NCI-H82 treated with DMSO at 0.1 percent for 48 hours (cell line): ENCODE measurements at regions not wholly inside any gene's neighbourhood (a gene's known extent, or its start where the extent isn't known, plus 50 kb on each side); places are given as distances from the start of the nearest gene placed in this dataset.

Experiments used
- DNase-seq: peaks from one replicate; lab custom pipeline; 2025; ENCODE audit not compliant: unreplicated experiment; lab: John Stamatoyannopoulos, UW

DNA sequence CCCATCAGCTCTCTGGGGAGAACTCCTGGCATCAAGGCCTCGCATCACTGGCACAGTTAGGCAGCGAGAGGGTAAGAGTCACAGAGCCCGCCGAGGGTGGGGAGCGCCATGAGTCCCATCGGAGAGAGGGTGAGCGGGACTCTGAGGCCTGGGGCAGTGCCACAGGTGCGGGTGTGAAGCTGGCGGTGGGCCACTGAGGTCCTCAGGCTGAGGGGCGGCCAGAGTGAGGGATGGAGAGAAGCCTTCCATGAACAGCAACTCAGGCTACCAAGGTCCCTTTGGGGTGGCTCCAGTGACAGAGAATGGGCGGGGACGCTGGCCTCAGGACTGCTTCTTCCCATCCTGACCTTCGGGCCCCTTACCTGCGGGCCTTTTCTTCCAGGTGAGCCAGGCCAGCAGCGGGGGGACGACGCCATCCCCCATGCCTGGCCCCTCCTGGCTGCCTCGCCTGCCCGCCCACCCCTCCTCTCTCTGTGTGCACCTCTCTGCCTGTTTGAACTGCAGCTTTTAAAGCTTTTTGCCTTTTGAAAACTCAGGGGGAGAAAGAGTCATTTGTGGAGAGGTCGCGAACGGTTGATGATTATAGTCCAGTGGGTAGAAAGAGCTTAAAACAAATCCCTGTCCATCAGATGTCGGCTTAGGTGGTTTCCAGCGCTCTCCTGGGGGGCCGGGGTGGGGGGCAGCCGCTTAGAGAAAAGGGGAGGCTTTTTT lies 149.3 kb upstream of the GSE1 start:
- no peak for DNase-seq

DNA sequence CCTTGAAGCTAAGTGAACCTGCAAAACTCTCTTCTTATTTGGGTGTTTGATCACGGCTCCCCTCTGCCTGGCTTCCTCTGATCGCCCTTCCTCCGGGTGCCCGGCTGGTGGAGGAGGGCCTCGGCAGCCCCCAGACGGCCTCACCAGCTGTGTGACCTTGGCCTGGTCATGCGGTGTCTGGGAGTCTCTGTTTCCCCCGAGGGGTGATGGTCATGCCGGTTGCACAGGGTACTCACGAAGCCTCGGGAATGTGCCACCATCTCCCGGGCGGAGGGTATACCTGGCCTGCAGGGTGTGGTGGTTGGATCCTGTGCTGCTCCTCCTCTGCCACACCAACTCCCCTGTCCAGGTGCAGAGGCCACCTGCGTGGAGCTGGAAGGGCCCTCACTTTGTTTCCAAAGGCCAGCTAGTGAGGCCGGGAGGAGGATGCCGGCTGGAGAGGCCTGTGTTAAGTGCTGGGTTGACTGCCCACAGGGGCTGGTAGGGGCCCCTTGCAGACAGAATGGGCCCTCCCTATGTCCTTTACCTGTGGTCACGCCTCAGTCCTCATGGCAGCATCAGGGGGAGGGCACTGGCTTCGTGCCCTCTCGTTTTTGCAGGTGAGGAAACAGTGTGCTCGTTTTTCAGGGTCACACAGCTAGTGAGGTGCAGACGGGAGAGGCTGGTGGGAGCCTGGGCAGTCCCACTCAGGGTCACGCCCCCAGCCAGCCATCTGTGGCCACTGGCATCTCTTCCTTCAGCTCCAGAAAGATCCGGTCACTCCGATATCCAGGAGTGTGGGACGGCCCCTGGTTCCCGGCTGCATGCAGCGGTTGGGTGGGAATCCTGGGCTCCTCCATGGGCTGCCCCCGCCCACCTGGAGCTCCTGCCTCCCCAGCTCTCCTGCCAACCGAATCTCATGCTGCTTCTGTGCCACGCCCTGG lies 148.5 kb upstream of the GSE1 start:
- no peak for DNase-seq

DNA sequence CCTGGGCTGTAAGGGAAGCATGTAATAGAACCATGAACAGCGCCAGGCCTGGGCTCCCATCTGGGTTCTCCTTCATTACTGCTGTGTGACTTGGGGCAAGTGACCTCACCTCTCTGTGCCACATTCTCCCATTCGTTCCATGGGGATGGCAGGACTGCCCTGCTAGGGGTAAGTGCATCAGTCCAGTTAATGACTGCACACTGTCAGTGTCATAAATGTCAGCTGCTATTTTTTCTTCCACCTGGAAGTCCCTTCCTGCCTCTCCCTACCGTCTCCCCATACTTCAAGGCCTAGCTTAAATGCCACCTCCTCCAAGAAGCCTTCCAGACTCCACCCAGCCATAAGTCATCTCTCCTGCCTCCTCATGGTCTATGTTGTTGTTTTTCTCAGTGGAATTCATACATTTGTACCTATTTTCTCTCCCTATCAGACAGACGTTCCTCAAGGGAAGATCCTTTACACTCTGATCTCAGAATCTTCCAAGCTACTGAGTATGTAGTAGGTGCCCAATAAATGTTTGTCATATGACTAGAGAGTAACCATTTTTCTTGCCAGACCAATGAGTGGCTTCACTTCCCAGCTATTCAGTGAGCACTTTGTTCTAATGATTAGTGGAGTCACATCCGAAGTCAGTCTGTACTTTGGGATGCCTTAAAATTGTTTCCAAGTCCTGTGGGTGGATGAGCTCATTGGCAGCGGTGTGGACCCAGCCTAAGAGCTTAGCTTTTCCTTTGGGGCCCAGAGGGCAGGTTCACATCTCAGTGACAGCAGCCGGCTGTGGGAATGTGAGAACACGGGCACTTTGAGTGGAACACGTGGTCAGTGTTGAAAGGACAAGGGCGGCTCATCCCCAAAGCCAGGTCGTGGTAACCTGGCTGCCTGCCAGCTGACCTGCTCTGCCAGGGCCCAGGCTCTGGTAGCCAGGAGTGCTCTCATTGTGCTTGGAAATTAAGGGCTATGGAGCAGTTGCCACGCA lies 147.5 kb upstream of the GSE1 start:
- DNase-seq: no peak

DNA sequence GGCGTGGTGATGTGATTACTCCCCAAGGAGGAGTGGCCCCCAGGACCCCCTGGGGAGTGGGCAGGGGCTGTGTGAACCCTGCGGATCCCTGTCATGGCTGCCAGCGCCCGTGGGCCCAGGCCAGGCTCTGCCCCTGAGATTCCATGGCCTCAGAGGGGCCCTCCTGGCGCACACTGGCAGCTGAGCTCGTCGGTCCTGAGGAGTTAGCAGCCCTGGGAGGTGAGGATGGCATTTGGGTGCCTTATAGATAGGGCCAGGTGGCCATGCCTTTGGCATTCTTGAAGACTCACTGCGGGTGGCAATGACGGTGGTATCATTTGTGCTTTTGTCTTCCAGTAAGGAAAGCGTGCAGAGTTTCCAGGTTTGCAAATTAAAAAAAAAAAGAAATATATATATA lies 146.8 kb upstream of the GSE1 start:
- DNase-seq: no peak

DNA sequence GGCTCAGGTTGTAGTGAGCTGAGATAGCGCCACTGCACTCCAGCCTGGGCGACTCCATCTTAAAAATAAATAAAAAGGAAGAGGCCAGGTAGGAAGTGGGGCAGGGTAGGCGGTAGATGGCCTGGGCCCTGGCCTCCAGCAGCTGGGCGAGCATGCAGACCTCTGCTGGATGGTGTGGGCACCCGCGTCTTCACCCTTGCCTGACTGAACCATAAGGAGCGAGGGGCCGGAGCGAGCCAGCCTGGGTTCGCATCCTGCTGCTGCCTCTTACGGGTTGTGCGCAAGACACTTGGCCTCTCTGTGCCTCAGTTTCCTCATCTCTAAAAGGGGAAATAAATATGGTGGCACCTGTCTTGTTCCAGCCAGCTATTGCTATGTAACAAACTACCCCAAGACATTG lies 146.1 kb upstream of the GSE1 start:
- DNase-seq: no peak

DNA sequence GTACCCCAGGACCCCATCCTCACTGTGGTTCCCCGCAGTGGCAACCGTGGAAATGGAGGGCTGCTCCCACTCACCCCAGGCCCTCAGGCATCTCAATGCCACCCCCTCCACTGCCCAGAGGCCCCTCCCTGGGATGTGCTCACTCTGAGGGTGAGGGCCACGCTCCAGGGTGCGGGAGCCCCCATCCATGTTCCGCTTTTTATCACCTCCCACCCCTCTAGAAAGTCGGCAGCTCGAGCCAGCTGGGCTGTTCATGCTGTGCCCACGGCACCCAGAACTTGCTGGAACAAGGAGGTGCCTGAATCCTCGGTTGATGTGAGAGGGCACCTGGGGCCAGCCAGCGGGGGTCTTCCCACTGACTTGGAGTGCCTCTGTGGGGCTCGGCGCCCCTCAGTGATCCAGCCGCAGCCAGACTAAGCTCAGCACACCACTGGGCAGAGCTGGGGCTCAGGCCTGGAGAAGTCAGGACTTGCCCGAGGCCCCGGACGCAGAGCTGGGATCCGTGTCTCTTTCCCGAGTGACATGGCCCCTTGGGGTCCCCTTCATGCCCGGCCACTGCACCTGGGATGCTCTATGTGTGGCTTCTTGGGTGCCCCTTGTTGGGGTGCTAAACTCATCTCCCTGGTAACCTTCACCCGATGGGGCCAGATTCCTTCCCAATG lies 143.1 kb upstream of the GSE1 start:
- DNase-seq: no peak

DNA sequence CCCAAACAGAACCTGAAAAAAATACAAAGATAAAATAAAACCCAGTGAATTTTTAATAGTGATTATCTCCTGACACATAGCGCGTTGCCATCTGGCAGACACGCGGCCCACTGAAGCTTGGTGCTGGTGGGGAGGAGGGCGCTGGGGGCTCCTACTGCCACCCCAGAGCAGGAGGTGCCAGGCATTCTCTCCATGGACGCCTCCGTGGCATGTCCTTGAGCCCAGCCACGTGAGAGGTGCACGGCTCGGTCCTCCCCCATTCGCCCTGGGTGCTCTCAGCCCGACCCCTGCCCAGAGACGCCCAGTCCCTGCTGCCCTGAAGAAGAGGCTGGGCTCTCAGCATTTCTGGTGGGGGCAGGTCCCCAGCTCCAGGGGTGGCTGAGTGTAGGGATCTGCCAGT lies 142.2 kb upstream of the GSE1 start:
- no peak for DNase-seq

DNA sequence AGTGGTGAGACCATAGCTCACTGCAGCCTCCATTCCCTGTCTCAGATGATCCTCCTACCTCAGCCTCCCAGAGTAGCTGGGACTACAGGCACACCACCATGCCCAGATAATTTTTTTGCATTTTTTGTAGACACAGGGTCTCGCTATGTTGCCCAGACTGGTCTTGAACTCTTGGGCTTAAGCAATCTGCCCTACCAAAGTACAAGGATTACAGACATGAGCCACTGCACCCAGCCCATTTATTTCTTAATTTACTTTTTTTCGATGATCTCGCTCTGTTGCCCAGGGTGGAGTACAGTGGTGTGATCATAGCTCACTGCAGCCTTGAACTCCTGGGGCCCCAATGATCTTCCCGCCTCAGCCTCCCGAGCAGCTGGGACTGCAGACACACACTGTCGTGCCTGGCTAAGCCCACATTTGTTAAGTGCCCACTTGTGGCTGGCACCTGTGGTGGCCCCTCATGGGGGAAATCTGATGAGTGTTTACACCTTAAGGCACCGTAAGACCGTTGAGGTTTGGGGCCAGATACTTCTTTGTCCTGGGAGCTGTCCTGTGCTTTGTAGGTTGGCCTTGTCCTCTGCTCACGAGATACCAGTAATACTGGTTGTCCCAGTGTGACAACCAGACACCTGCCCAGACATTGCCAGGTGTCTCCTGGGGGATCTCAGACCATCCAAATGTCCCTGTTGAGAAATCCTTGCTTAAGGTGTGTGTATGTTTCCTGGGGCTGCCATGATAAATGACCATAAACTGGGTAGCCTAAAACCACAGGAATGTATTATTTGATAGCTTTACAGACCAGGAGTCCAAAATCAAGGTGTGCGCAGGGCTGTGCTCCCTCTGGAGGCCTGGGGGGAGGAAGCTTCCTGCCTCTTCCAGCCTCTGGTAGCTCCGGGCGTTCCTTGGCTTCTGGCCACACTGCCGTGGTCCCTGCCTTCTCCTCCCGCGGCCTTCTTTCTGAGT lies 141.4 kb upstream of the GSE1 start:
- no peak for DNase-seq

DNA sequence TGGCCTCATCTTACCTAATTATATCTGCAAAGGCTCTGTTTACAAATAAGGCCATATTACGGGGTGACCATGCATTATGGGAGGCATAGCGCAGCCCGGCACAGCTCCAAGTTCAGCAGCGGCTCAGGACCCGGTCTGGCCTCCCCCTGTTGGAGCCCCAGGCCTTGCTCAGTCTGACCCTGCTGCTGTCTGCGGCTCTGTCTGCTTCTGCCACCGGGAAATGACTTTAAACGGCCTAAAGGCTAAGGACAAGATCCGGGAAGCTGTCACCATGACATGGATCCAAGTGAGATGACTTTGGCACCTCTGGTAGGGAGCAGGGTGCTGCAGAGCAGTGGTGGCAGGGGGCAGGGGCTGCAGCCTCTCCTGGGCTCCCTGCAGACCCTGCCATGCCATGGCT lies 140.6 kb upstream of the GSE1 start:
- no peak for DNase-seq

DNA sequence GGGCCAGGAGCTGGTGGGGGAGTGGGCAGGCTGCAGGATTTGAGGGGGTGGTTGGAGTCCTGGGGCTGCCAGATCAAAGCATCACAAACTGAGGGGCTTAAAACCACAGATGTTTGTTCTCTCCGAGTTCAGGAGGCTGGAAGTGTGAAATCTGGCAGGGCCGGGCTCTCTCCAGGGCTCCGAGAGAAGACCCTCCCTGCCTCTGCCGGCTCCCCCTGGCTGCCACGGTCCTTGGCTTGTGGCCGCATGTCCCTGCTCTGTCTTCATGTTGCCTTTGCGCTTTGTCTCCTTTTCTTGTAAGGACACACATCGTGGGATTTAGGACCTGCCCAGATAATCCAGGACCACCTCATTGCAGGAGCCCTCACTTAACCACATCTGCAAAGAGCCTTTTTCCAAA lies 139.8 kb upstream of the GSE1 start:
- no peak for DNase-seq

DNA sequence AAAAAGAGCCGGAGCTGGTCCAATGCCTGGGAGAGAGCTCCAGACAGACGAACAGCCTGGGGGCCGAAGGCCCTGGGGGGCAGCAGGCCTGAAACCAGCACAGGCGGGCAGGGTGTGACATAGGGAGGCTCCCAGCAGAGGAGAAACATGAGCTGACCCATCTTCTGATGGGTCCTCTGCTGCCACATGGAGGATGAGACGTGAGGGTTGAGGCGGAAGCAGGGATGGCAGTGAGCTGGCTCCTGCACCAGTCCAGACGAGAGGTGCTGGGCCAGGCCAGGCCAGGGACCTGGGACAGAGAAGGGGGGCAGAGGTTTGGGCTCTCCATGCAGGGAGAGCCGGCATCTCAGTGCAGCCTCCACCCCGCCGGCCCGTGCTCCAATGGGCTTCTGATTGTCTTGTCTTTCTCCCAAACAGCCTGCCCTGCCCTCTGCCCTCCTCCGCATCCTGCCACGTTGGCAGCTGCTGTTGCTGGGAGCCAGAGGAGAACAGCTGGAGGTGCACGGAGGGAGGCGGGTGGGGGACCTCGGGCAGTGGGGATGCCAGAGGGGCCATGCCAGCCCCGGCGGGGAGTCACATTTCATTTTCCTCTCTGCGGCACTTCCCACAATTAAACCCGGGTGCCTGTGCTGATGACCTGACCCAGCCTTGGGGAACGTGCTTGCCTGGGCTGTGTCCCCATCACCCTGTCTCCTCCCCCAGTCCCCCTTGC lies 139.1 kb upstream of the GSE1 start:
- no peak for DNase-seq

DNA sequence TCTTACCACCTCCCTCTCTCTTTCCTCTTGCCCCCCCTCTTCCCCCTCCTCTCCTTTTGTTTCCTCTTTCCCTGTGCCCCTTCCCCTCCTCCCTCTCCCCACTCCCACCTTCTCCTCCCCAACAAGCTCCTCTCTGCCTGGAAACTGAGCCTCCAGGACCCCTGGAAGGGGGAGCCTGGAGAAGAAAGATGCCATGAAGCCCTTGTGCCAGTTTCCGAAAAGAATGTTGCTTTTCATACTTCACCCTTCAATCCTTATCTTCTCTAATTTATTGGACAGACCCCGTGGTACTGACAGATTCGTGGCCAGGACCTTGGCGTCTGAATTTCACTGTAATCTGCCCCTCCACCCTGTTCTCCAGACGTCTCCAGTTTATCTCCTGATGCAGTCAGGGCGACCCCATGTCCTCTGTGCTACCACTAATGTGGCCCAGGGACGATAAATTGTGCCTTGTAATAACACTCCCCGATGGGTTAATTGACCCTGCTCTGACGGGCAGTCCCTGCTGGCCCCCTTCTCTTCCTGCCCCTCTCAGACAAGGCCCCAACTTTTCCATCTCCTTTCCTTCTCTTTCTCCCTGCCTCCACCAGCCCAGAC lies 138.4 kb upstream of the GSE1 start:
- no peak for DNase-seq

DNA sequence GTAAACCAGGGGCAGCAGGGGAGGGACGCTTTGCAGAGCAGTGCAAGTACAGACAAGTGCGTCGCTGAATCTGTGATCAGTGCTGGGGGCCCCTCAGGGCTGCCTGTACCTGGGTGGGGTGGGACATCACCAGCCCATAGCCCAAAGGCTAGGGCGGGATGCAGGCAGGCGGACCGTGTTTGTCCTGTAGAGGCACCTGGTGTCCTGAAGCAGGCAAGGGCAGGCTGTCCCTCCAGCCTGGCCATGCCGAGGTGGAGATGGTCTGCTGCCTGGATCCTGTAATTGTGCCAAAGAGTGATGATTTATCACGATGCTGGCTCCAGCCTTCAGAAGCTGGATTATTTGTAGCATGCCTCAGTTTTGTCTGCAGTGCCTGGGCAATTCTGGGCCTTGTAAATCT lies 137.9 kb upstream of the GSE1 start:
- DNase-seq: no peak

DNA sequence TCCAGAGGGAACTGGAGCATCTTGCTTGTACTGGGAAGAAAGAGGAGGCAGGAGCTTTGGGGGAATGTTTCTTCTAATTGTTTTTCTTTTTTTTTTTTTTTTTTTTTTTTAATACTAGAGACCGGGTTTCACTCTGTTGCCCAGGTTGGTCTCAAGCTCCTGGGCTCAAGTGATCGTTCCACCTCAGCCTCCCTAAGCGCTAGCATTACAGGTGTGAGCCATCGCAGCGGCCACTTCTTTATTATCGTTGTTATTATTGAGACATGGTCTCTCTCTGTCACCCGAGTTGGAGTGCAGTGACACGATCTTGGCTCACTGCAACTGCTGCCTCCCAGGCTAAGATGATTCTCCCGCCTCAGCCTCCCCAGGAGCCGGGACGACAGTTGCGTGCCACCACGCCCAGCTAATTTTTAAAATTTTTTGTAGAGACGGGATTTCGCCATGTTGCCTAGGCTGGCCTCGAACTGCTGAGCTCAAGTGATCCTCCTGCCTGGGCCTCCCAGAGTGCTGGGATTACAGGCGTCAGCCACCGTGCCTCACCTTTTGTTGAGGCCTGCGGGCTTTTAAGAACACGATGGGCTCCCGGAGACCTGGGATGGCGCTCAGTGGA lies 137.3 kb upstream of the GSE1 start:
- DNase-seq: no peak

DNA sequence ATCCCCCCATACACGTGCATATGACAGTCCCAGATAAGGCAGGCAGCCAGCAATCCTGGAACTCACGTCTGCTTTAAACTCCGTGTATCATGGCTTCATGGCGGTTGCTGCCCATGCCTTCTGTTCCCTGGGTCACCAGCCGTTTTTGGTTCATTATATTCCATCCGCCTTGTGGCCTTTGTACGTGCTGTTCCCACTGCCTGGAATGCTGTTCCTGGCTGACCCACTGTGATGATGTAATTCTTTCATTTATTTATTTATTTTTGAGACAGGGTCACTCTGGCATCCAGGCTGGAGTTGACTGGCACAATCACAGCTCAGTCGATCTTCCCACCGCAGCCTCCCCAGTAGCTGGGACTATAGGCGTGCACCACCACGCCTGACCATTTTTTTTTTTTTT lies 136.7 kb upstream of the GSE1 start:
- no peak for DNase-seq

DNA sequence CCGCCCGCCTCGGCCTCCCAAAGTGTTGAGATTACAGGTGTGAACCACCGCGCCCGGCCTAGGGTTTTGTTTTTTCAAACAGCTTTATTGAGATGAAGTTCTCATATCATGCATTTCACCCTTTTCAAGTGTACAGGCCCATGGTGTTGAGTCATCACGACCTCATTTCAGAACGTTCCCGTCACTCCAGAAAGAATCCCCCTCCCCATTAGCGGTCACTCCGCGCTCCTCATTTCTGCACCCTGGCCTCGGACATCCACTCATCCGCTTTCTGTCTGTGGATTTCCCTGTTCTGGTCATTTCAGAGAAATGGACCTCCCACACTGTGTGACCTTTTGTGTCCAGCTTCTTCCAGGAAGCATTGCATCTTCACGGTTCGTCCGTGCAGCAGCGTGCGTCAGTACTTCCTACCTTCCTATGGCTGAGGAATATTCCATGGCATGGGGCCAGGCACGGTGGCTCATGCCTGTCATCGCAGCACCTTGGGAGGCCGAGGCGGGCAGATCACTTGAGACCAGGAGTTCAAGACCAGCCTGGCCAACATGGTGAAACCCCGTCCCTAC lies 135.2 kb upstream of the GSE1 start:
- DNase-seq: no peak

DNA sequence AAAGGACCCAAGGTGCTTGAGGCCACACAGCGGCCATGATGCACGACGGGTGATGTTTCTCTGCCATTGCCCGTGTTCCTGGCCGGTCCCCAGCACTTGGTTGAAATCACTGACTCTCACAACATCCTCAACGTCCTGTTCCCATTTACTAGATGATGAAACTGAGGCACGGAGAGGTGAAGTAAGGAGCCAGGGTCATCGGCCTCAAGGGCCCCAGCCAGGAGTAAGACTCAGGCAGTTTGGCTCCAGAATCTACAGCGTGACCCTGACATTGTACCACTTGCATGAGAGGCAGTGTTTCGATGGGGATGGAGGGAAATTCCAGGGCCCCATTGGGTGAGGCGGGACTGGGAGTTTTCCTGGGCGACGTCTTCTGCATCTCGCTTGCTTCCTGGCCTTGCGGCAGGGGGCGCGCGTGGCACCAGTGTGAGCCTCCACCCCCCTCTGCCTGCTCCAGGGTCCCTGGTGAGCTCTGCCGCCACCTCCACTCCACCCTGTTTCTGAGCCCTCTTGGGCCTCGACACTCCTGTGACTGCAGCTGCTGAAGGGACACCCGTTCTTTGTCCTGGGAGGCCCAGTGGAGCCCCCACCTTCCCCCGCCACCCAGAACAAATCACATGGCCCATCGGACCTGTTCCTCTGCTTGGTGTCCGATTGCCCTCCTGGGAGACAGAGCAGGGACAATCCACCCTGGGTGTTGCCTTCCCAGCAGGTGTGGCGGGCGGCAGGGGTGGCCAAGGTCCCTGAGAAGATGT lies 133.0 kb upstream of the GSE1 start:
- DNase-seq: no peak
